A549 (cell line): ENCODE measurements at regions not wholly inside any gene's neighbourhood (a gene's known extent, or its start where the extent isn't known, plus 50 kb on each side); places are given as distances from the start of the nearest gene placed in this dataset.

Experiments
- ATAC-seq, 2 experiments: fragments of 200-7000 bp in 1 of 2; fragments of >200 bp in 1 of 2; cut with Nextera tagmentation in 1 of 2; cut with Tn5 transposase in 1 of 2; 3 replicates each; pipeline versions ENCODE4 v1.8.0 to v1.9.1; 2018 to 2020; ENCODE audit warnings: mild to moderate bottlenecking in 1 of 2, moderate library complexity in 1 of 2
- CTCF ChIA-PET: fragments of 300-600 bp; sonication (Branson Sonifier 250); formaldehyde crosslinking; extraction: SDS; loops from one replicate; lab custom pipeline; 2021; ENCODE audit warnings: antibody characterized with exemption, inconsistent platforms; lab: Yijun Ruan, JAX
- POLR2A ChIA-PET: fragments of 350-600 bp; formaldehyde crosslinking; extraction: SDS; loops from one replicate; lab custom pipeline; 2021; ENCODE audit warnings: antibody characterized with exemption, inconsistent platforms; lab: Yijun Ruan, JAX
- DNase-seq, 2 experiments: peaks; one replicate each; pipeline versions ENCODE4 v3.0.0 to v3.0.0-alpha.2; 2011 to 2016; ENCODE audit warnings: low read depth in 1 of 2, low spot score in 1 of 2
- FAIRE-seq: peaks from 2 replicates; lab custom pipeline; 2011; peaks lifted over from hg19 to GRCh38; lab: Jason Lieb, UNC
- H3K27ac ChIP-seq, 2 experiments: fragments of >200 bp; sonication (Bioruptor Twin); formaldehyde crosslinking; 3 replicates each; pipeline ENCODE4 v1.5.1; 2016 to 2017
- H3K4me1 ChIP-seq: fragments of >200 bp; sonication (Bioruptor Twin); formaldehyde crosslinking; 3 replicates; pipeline ENCODE4 v1.6.1; 2016
- H3K4me2 ChIP-seq: fragments of >200 bp; sonication (Bioruptor Twin); formaldehyde crosslinking; 3 replicates; pipeline ENCODE4 v1.6.1; 2016
- H3K4me3 ChIP-seq: fragments of >200 bp; sonication (Bioruptor Twin); formaldehyde crosslinking; 3 replicates; pipeline ENCODE4 v1.5.1; 2016
- H3K9me3 ChIP-seq: fragments of >200 bp; sonication (Bioruptor Twin); formaldehyde crosslinking; 3 replicates; pipeline ENCODE4 v1.6.1; 2016
- ATOH8 ChIP-seq: fragments of 250-450 bp; sonication (Bioruptor Pico); IDR thresholded peaks from 2 replicates; pipeline ENCODE4 v1.5.0; 2020; ENCODE audit warnings: low read depth, mild to moderate bottlenecking, moderate library complexity
- BHLHE40 ChIP-seq: IDR thresholded peaks from 2 replicates; pipeline ENCODE4 v1.6.1; 2012; ENCODE audit warnings: low read depth, low read length, inconsistent platforms
- CBX2 ChIP-seq: fragments of 200-600 bp; sonication (generic); IDR thresholded peaks from 2 replicates; pipeline ENCODE4 v1.6.1; 2016; ENCODE audit warnings: low read depth, mild to moderate bottlenecking, borderline replicate concordance
- CBX8 ChIP-seq: fragments of 200-600 bp; sonication (generic); IDR thresholded peaks from 2 replicates; pipeline ENCODE4 v1.6.1; 2016
- CHD2 ChIP-seq: fragments of 150-350 bp; IDR thresholded peaks from 2 replicates; pipeline ENCODE4 v1.6.1; 2014; ENCODE audit warnings: low read length; ENCODE audit not compliant: partially characterized antibody
- CHD4 ChIP-seq: fragments of 200-600 bp; sonication (generic); IDR thresholded peaks from 2 replicates; pipeline ENCODE4 v1.6.1; 2016; ENCODE audit warnings: antibody characterized with exemption, mild to moderate bottlenecking, borderline replicate concordance
- EHF ChIP-seq: fragments of 250-450 bp; sonication (Bioruptor Pico); IDR thresholded peaks from 2 replicates; pipeline ENCODE4 v1.5.0; 2020; ENCODE audit warnings: mild to moderate bottlenecking
- EHMT2 ChIP-seq: fragments of 200-600 bp; sonication (generic); IDR thresholded peaks from 2 replicates; pipeline ENCODE4 v1.6.1; 2016; ENCODE audit warnings: antibody characterized with exemption, low read depth, mild to moderate bottlenecking, moderate library complexity
- ELK1 ChIP-seq: fragments of 150-350 bp; IDR thresholded peaks from 2 replicates; pipeline ENCODE4 v1.6.1; 2014; ENCODE audit warnings: low read depth, mild to moderate bottlenecking, low read length
- ESRRA ChIP-seq: fragments of 150-350 bp; IDR thresholded peaks from 2 replicates; pipeline ENCODE4 v1.6.1; 2014; ENCODE audit warnings: mild to moderate bottlenecking, low read length, borderline replicate concordance
- FOXS1 ChIP-seq: fragments of 250-450 bp; sonication (Bioruptor Pico); IDR thresholded peaks from 2 replicates; pipeline ENCODE4 v1.5.0; 2020; ENCODE audit warnings: mild to moderate bottlenecking, moderate library complexity
- HES2 ChIP-seq: fragments of >200 bp; sonication (Bioruptor Twin); formaldehyde crosslinking; IDR thresholded peaks from 2 replicates; pipeline ENCODE4 v1.6.1; 2016
- HOXB13 ChIP-seq: fragments of 250-450 bp; sonication (Bioruptor Pico); IDR thresholded peaks from 2 replicates; pipeline ENCODE4 v1.5.0; 2020; ENCODE audit warnings: low read depth, mild to moderate bottlenecking, moderate library complexity
- JUNB ChIP-seq: fragments of >200 bp; sonication (Bioruptor Twin); formaldehyde crosslinking; IDR thresholded peaks from 2 replicates; pipeline ENCODE4 v1.6.1; 2016
- MAX ChIP-seq: IDR thresholded peaks from 2 replicates; pipeline ENCODE4 v1.6.1; 2012
- MAZ ChIP-seq: fragments of 150-350 bp; IDR thresholded peaks from 2 replicates; pipeline ENCODE4 v1.6.1; 2014; ENCODE audit warnings: antibody characterized with exemption, low read depth, low read length, borderline replicate concordance
- MYC ChIP-seq: IDR thresholded peaks from 2 replicates; pipeline ENCODE4 v1.6.1; 2012; ENCODE audit warnings: mild to moderate bottlenecking, inconsistent platforms, low read length, improper control_type of control experiment, borderline replicate concordance
- NFE2L2 ChIP-seq: fragments of 150-350 bp; conservative IDR thresholded peaks from 2 replicates; pipeline ENCODE4 v1.6.1; 2014; ENCODE audit warnings: low read length
- NR3C1 ChIP-seq: fragments of >200 bp; sonication (Bioruptor Twin); formaldehyde crosslinking; IDR thresholded peaks from 3 replicates; pipeline ENCODE4 v1.6.1; 2017
- PBX3 ChIP-seq: IDR thresholded peaks from 2 replicates; pipeline ENCODE4 v1.6.1; 2012
- PHF8 ChIP-seq: fragments of 200-600 bp; sonication (generic); IDR thresholded peaks from 2 replicates; pipeline ENCODE4 v1.6.1; 2016; ENCODE audit warnings: low read depth, mild to moderate bottlenecking, antibody characterized with exemption, moderate library complexity, borderline replicate concordance
- POLR2AphosphoS2 ChIP-seq: conservative IDR thresholded peaks from 2 replicates; pipeline ENCODE4 v1.6.1; 2012; ENCODE audit warnings: low read length, improper control_type of control experiment, inconsistent platforms
- RNF2 ChIP-seq: fragments of 200-600 bp; sonication (generic); IDR thresholded peaks from 2 replicates; pipeline ENCODE4 v1.6.1; 2016; ENCODE audit warnings: low read depth, mild to moderate bottlenecking, antibody characterized with exemption, moderate library complexity, borderline replicate concordance
- SMC3 ChIP-seq: fragments of >200 bp; sonication (Bioruptor Twin); formaldehyde crosslinking; IDR thresholded peaks from 3 replicates; pipeline ENCODE4 v1.6.1; 2018; ENCODE audit warnings: inconsistent platforms
- TFCP2L1 ChIP-seq: fragments of 250-450 bp; sonication (Bioruptor Pico); IDR thresholded peaks from 2 replicates; pipeline ENCODE4 v1.5.0; 2021; ENCODE audit warnings: mild to moderate bottlenecking
- TP53 ChIP-seq: fragments of 250-450 bp; sonication (Bioruptor Pico); IDR thresholded peaks from 2 replicates; pipeline ENCODE4 v1.5.0; 2021; ENCODE audit warnings: mild to moderate bottlenecking, moderate library complexity
- ZFP36 ChIP-seq: fragments of 450-650 bp; IDR thresholded peaks from 2 replicates; pipeline ENCODE4 v1.6.1; 2014; ENCODE audit warnings: borderline replicate concordance; ENCODE audit not compliant: partially characterized antibody
- ZNF302 ChIP-seq: fragments of 250-450 bp; sonication (Bioruptor Pico); IDR thresholded peaks from 2 replicates; pipeline ENCODE4 v1.9.0; 2021; ENCODE audit warnings: inconsistent platforms, mild to moderate bottlenecking, moderate library complexity
- ZSCAN20 ChIP-seq: fragments of 250-450 bp; sonication (Bioruptor Pico); IDR thresholded peaks from 2 replicates; pipeline ENCODE4 v1.8.0; 2022; ENCODE audit warnings: mild to moderate bottlenecking, moderate library complexity
- WGBS: methylation state at CpG from one replicate; pipeline ENCODE4 v1.1.6; 2017; ENCODE audit errors: missing lambda C conversion rate; 5-methylcytosine and 5-hydroxymethylcytosine counted together

- TF ChIP-seq PBX3: no peak
- TF ChIP-seq HOXB13 (CRISPR knock-in tag): no peak
- TF ChIP-seq PHF8: no peak
- no peak for TF ChIP-seq TP53 (CRISPR knock-in tag)
- no peak for TF ChIP-seq TFCP2L1
- TF ChIP-seq CHD2: no peak
- TF ChIP-seq CBX2: no peak
- TF ChIP-seq, all 56 proteins: peak for 0
Measured at GRCh38 chr10:6322805-6323204, 120.1 kb downstream of the PFKFB3 start (continued).

GRCh38 chr10:6327961-6328698, 125.4 kb downstream of the PFKFB3 start:
- FAIRE-seq: no peak
- WGBS: 94% methylated on average over 10 of the region's 10 CpGs
- H3K27ac ChIP-seq: peak overlapping the region in 1 of 2 experiments; percentile 11; a peak in 1 of 6 replicates
- no peak overlapping the region for H3K4me2 ChIP-seq
- ATAC-seq: no peak
- TF ChIP-seq RNF2 (no peak), SMC3 (no peak), PHF8 (no peak), CBX2 (no peak), MAX (no peak), POLR2AphosphoS2 (no peak), NFE2L2 (no peak), CHD4 (no peak), ELK1 (no peak)
- no peaks in the 10 kb centered on the region for H3K4me1 ChIP-seq
- ChIA-PET POLR2A (no interaction called here), CTCF (interaction anchor here (0.6 to 2.8 kb wide), 6 partner anchors 13 to 126 kb away, joined by 3 to 15 read pairs (median 3); no protein-coding TSS in a partner anchor)
- DNase-seq: no peak
- no peak overlapping the region for H3K4me3 ChIP-seq
- H3K9me3 ChIP-seq: peaks cover 2% of the 10 kb centered on the region; the same call in 1 of the 3 replicates

- H3K27ac ChIP-seq: no peak overlapping the region; a peak in 1 of 6 replicates
- ATAC-seq (no peak), FAIRE-seq (no peak), DNase-seq (no peak)
- H3K4me1 ChIP-seq: no peaks in the 10 kb centered on the region
- no peak overlapping the region for H3K4me2 ChIP-seq
- H3K9me3 ChIP-seq: peaks cover 9% of the 10 kb centered on the region; the same call in 2 of the 3 replicates
- ChIA-PET CTCF (interaction anchor here (0.6 to 2.8 kb wide), 8 partner anchors 8 to 262 kb away, joined by 3 to 15 read pairs (median 3); no protein-coding TSS in a partner anchor), POLR2A (interaction anchor here (0.8 to 1.0 kb wide), 2 partner anchors 54 to 126 kb away, joined by 3 read pairs; partner anchors contain the start of gene PFKFB3)
- TF ChIP-seq ATOH8 (no peak), MYC (no peak), ZNF302 (no peak), BHLHE40 (no peak), FOXS1 (CRISPR knock-in tag) (no peak), TFCP2L1 (no peak), ZFP36 (no peak), POLR2AphosphoS2 (no peak), EHMT2 (no peak), JUNB (no peak), HES2 (no peak), MAZ (no peak), ELK1 (no peak), NFE2L2 (no peak), SMC3 (no peak), CBX8 (no peak), ESRRA (no peak), ZSCAN20 (CRISPR knock-in tag) (no peak), NR3C1 (no peak), EHF (CRISPR knock-in tag) (no peak)
- H3K4me3 ChIP-seq: no peak overlapping the region
- WGBS: 88% methylated on average over 11 of the region's 11 CpGs
Measured at GRCh38 chr10:6328699-6329423, 126.1 kb downstream of the PFKFB3 start.
